ENCODE measurements at regions not wholly inside any gene's neighbourhood (a gene's known extent, or its start where the extent isn't known, plus 50 kb on each side); places are given as distances from the start of the nearest gene placed in this dataset.

GRCh38 chr2:883260-883802 is 67.3 kb upstream of the SNTG2 start:
- no peak for TF ChIP-seq CTCF (IDR thresholded peaks at IDR 0.05; ENCODE audit: insufficient read depth, low read depth, low read length)
- Histone ChIP-seq H3K27me3 (ENCODE audit: control insufficient read depth, insufficient read depth, low read length) (peaks cover 4% of the 10 kb centered on the region), H3K36me3 (ENCODE audit: control insufficient read depth, insufficient read depth, low read length) (no peaks in the 10 kb centered on the region), H3K4me3 (ENCODE audit: low read depth, low read length) (no peak overlapping the region)
- ChIA-PET POLR2A (no interaction called here), CTCF (interaction anchor here (0.6 to 1.0 kb wide), 2 partner anchors 18 to 24 kb away, joined by 3 read pairs; no protein-coding TSS in a partner anchor)
- DNase-seq (ENCODE audit: low read depth), result no peak

- CTCF ChIA-PET, result no interaction called here
- Histone ChIP-seq H3K27me3 (ENCODE audit: control insufficient read depth, insufficient read depth, low read length) (peaks cover 4% of the 10 kb centered on the region), H3K4me3 (ENCODE audit: low read depth, low read length) (no peak overlapping the region), H3K36me3 (ENCODE audit: control insufficient read depth, insufficient read depth, low read length) (no peaks in the 10 kb centered on the region)
- DNase-seq (ENCODE audit: low read depth), result no peak
- POLR2A ChIA-PET, result no interaction called here
- no peak for TF ChIP-seq CTCF (IDR thresholded peaks at IDR 0.05; ENCODE audit: insufficient read depth, low read depth, low read length)
These were observed 69.3 kb upstream of the SNTG2 start for GRCh38 chr2:881204-881918.

- ChIA-PET CTCF (no interaction called here), POLR2A (no interaction called here)
- DNase-seq (ENCODE audit: low read depth), result no peak
- H3K27me3 ChIP-seq (ENCODE audit: control insufficient read depth, insufficient read depth, low read length), result peaks cover 4% of the 10 kb centered on the region
- H3K4me3 ChIP-seq (ENCODE audit: low read depth, low read length), result no peak overlapping the region
- H3K36me3 ChIP-seq (ENCODE audit: control insufficient read depth, insufficient read depth, low read length), result no peaks in the 10 kb centered on the region
- no peak for TF ChIP-seq CTCF (IDR thresholded peaks at IDR 0.05; ENCODE audit: insufficient read depth, low read depth, low read length)
These were observed 70.3 kb upstream of the SNTG2 start for GRCh38 chr2:880201-880970.

GRCh38 chr2:879540-879939 is 71.1 kb upstream of the SNTG2 start:
- Histone ChIP-seq H3K4me3 (ENCODE audit: low read depth, low read length) (no peak overlapping the region), H3K27me3 (ENCODE audit: control insufficient read depth, insufficient read depth, low read length) (peaks cover 2% of the 10 kb centered on the region), H3K36me3 (ENCODE audit: control insufficient read depth, insufficient read depth, low read length) (no peaks in the 10 kb centered on the region)
- no peak for DNase-seq (ENCODE audit: low read depth)
- CTCF ChIA-PET, result no interaction called here
- TF ChIP-seq CTCF (IDR thresholded peaks at IDR 0.05; ENCODE audit: insufficient read depth, low read depth, low read length), result no peak
- POLR2A ChIA-PET, result no interaction called here

GRCh38 chr2:878245-878930 is 72.3 kb upstream of the SNTG2 start:
- ChIA-PET POLR2A (no interaction called here), CTCF (no interaction called here)
- Histone ChIP-seq H3K4me3 (ENCODE audit: low read depth, low read length) (no peak overlapping the region), H3K36me3 (ENCODE audit: control insufficient read depth, insufficient read depth, low read length) (no peaks in the 10 kb centered on the region), H3K27me3 (ENCODE audit: control insufficient read depth, insufficient read depth, low read length) (no peaks in the 10 kb centered on the region)
- DNase-seq (ENCODE audit: low read depth), result no peak
- TF ChIP-seq CTCF (IDR thresholded peaks at IDR 0.05; ENCODE audit: insufficient read depth, low read depth, low read length), result no peak

Measured in BJ (cell line).